PC-9 (cell line): ENCODE measurements at regions not wholly inside any gene's neighbourhood (a gene's known extent, or its start where the extent isn't known, plus 50 kb on each side); places are given as distances from the start of the nearest gene placed in this dataset.

Experiments used
- BruUV-seq: library from RNA; stranded (reverse); fragments of 400-500 nt; replicated peaks from 2 replicates; lab custom pipeline; 2021; lab: Mats Ljungman, UMichigan
- CTCF ChIA-PET: fragments of 300-600 bp; sonication (Branson Sonifier 250); formaldehyde crosslinking; loops from one replicate; lab custom pipeline; 2022; ENCODE audit warnings: antibody characterized with exemption; lab: Charles Lee
- POLR2A ChIA-PET: fragments of 300-600 bp; sonication (Branson Sonifier 250); formaldehyde crosslinking; loops from one replicate; lab custom pipeline; 2022; ENCODE audit warnings: antibody characterized with exemption; ENCODE audit not compliant: unreplicated experiment; lab: Charles Lee
- DNase-seq, 2 experiments: peaks; one replicate each; pipeline versions ENCODE4 v3.0.0 to v3.0.0-alpha.2; 2015 to 2022; ENCODE audit warnings: mixed read lengths in 1 of 2
- H2AFZ ChIP-seq: fragments of 200-600 bp; sonication (generic); 2 replicates; pipeline ENCODE4 v1.8.1; 2017; ENCODE audit warnings: antibody characterized with exemption
- H3F3A ChIP-seq: fragments of 200-600 bp; sonication (generic); 2 replicates; pipeline ENCODE4 v1.8.1; 2017; ENCODE audit warnings: antibody characterized with exemption, mild to moderate bottlenecking, low read depth; ENCODE audit not compliant: insufficient read depth
- H3K27ac ChIP-seq: fragments of 200-600 bp; sonication (generic); 2 replicates; pipeline ENCODE4 v1.6.1; 2016; ENCODE audit warnings: mixed run types
- H3K27me3 ChIP-seq: fragments of 200-600 bp; sonication (generic); 2 replicates; pipeline ENCODE4 v1.6.1; 2016; ENCODE audit warnings: low read depth, mixed run types; ENCODE audit not compliant: insufficient read depth
- H3K36me3 ChIP-seq: fragments of 200-600 bp; sonication (generic); 2 replicates; pipeline ENCODE4 v1.6.1; 2016; ENCODE audit warnings: low read depth, mixed run types
- H3K4me1 ChIP-seq: fragments of 200-600 bp; sonication (generic); replicated peaks from 2 replicates; pipeline ENCODE4 v1.6.1; 2016; ENCODE audit warnings: mixed run types; ENCODE audit not compliant: insufficient read depth
- H3K4me2 ChIP-seq: fragments of 200-600 bp; sonication (generic); 2 replicates; pipeline ENCODE4 v1.6.1; 2017; ENCODE audit warnings: mixed run types
- H3K4me3 ChIP-seq: fragments of 200-600 bp; sonication (generic); 2 replicates; pipeline ENCODE4 v1.6.1; 2016; ENCODE audit warnings: mixed run types
- H3K79me2 ChIP-seq: fragments of 200-600 bp; sonication (generic); 2 replicates; pipeline ENCODE4 v1.6.1; 2017; ENCODE audit warnings: low read depth, mixed run types
- H3K9me2 ChIP-seq: fragments of 200-600 bp; sonication (generic); 2 replicates; pipeline ENCODE4 v1.8.1; 2017; ENCODE audit warnings: mild to moderate bottlenecking; ENCODE audit not compliant: insufficient read depth
- H3K9me3 ChIP-seq: fragments of 200-600 bp; sonication (generic); 2 replicates; pipeline ENCODE4 v1.8.1; 2016; ENCODE audit warnings: low read depth; ENCODE audit not compliant: insufficient read depth
- H4K20me1 ChIP-seq: fragments of 200-600 bp; sonication (generic); 2 replicates; pipeline ENCODE4 v1.8.1; 2017; ENCODE audit not compliant: insufficient read depth
- CTCF ChIP-seq: fragments of 200-600 bp; sonication (generic); conservative IDR thresholded peaks from 2 replicates; pipeline ENCODE4 v1.6.1; 2017; ENCODE audit warnings: mixed run types, antibody characterized with exemption, mild to moderate bottlenecking, moderate library complexity
- EZH2 ChIP-seq: fragments of 200-600 bp; sonication (generic); IDR thresholded peaks from 2 replicates; pipeline ENCODE4 v1.8.0; 2017; ENCODE audit warnings: antibody characterized with exemption, low read depth
- intact Hi-C: fragments of 100-400 bp; cut with micrococcal nuclease; formaldehyde crosslinking; loops from one replicate; pipeline ENCODE4 v1.10.0; 2022; ENCODE audit not compliant: unreplicated experiment

- Histone ChIP-seq H3K27ac (no peak overlapping the region), H3K4me3 (no peak overlapping the region), H2AFZ (no peak overlapping the region), H4K20me1 (no peaks in the 10 kb centered on the region), H3K36me3 (no peaks in the 10 kb centered on the region), H3K27me3 (no peaks in the 10 kb centered on the region), H3K79me2 (no peaks in the 10 kb centered on the region), H3F3A (no peaks in the 10 kb centered on the region), H3K9me2 (no peaks in the 10 kb centered on the region), H3K9me3 (no peaks in the 10 kb centered on the region), H3K4me1 (no peaks in the 10 kb centered on the region), H3K4me2 (no peak overlapping the region)
- CTCF ChIA-PET, result no interaction called here
- POLR2A ChIA-PET, result no interaction called here
- intact Hi-C loops, result no loop called here
- no peak for TF ChIP-seq CTCF
- no peak for TF ChIP-seq EZH2
- no peak for DNase-seq
- BruUV-seq, result no TSS peak
Observed at GRCh38 chr20:18928626-18929025, 115.0 kb downstream of the SCP2D1 start.

GRCh38 chr20:18929800-18930199 is 116.2 kb downstream of the SCP2D1 start:
- no peak overlapping the region for H2AFZ ChIP-seq
- no peak overlapping the region for H3K27ac ChIP-seq
- H3K79me2 ChIP-seq, result no peaks in the 10 kb centered on the region
- TF ChIP-seq CTCF (no peak), EZH2 (no peak)
- no peak for DNase-seq
- H3K4me2 ChIP-seq, result no peak overlapping the region
- H3K4me1 ChIP-seq, result no peaks in the 10 kb centered on the region
- POLR2A ChIA-PET, result no interaction called here
- no peak overlapping the region for H3K4me3 ChIP-seq
- H3F3A ChIP-seq, result no peaks in the 10 kb centered on the region
- no TSS peak for BruUV-seq
- no peaks in the 10 kb centered on the region for H3K27me3 ChIP-seq
- no peaks in the 10 kb centered on the region for H3K9me2 ChIP-seq
- H3K9me3 ChIP-seq, result no peaks in the 10 kb centered on the region
- intact Hi-C loops, result no loop called here
- H4K20me1 ChIP-seq, result no peaks in the 10 kb centered on the region
- CTCF ChIA-PET, result no interaction called here
- H3K36me3 ChIP-seq, result no peaks in the 10 kb centered on the region

- Histone ChIP-seq H3K4me1 (no peaks in the 10 kb centered on the region; the same call in 1 of the 2 replicates), H4K20me1 (no peaks in the 10 kb centered on the region), H3K79me2 (no peaks in the 10 kb centered on the region), H3K27ac (no peak overlapping the region), H3K4me3 (no peak overlapping the region), H3K36me3 (no peaks in the 10 kb centered on the region), H3F3A (no peaks in the 10 kb centered on the region), H2AFZ (no peak overlapping the region), H3K9me3 (no peaks in the 10 kb centered on the region), H3K4me2 (no peak overlapping the region), H3K9me2 (no peaks in the 10 kb centered on the region), H3K27me3 (no peaks in the 10 kb centered on the region)
- POLR2A ChIA-PET, result no interaction called here
- no TSS peak for BruUV-seq
- TF ChIP-seq EZH2, result no peak
- TF ChIP-seq CTCF, result no peak
- intact Hi-C loops, result no loop called here
- peak in 1 of 2 experiments; percentile 62 for DNase-seq
- CTCF ChIA-PET, result no interaction called here
Observed at GRCh38 chr20:18943542-18943941, 130.0 kb downstream of the SCP2D1 start.
